Body of pancreas (tissue), 4 donors: ENCODE measurements at regions not wholly inside any gene's neighbourhood (a gene's known extent, or its start where the extent isn't known, plus 50 kb on each side); places are given as distances from the start of the nearest gene placed in this dataset.
A peak's percentile ranks its signal among the peaks of the same experiment; 100 is the strongest.

Experiments used
- ATAC-seq: fragments of 150-250 bp; one replicate; pipeline ENCODE4 v1.9.1; 2016
- DNase-seq, 4 donors: peaks; one replicate each; pipeline ENCODE4 v3.0.0-alpha.2; 2019
- H3K27ac ChIP-seq, 4 donors: fragments of 200-600 bp; sonication (generic); 1 replicate in 3 of 4; 2 replicates in 1 of 4; pipeline versions ENCODE4 v1.5.1 to v1.6.1; 2016 to 2019; ENCODE audit warnings: mild to moderate bottlenecking in 1 of 4, mixed read lengths in 1 of 4, moderate library complexity in 1 of 4
- H3K27me3 ChIP-seq, 2 donors: fragments of 200-600 bp; sonication (generic); one replicate each; pipeline ENCODE4 v1.6.0; 2016; ENCODE audit warnings: mild to moderate bottlenecking in 1 of 2
- H3K36me3 ChIP-seq, 2 donors: fragments of 200-600 bp; sonication (generic); replicated peaks in 1 of 2; 2 replicates each; pipeline ENCODE4 v1.5.1; 2016; ENCODE audit warnings: low read depth in 2 of 2; ENCODE audit not compliant: insufficient read depth in 1 of 2
- H3K4me1 ChIP-seq: fragments of 200-600 bp; sonication (generic); one replicate; pipeline ENCODE4 v1.6.0; 2016
- H3K4me3 ChIP-seq, 2 donors: fragments of 200-600 bp; sonication (generic); 1 replicate in 1 of 2; 2 replicates in 1 of 2; pipeline ENCODE4 v1.5.1; 2016 to 2019
- H3K9me3 ChIP-seq, 3 donors: fragments of 200-600 bp; sonication (generic); 1 replicate in 2 of 3; 2 replicates in 1 of 3; pipeline ENCODE4 v1.5.1; 2016
- CTCF ChIP-seq, 7 experiments: fragments of 450-650 bp in 4 of 7; fragments of 200-600 bp in 3 of 7; sonication (generic) in 3 of 7; IDR thresholded peaks; one replicate each; pipeline ENCODE4 v1.5.1; 2016 to 2019; ENCODE audit warnings: antibody characterized with exemption in 7 of 7
- POLR2A ChIP-seq, 3 donors: fragments of 450-650 bp; IDR thresholded peaks; one replicate each; pipeline ENCODE4 v1.6.1; 2016; ENCODE audit warnings: antibody characterized with exemption in 3 of 3, mild to moderate bottlenecking in 2 of 3
- WGBS, 2 donors: methylation state at CpG; one replicate each; pipeline ENCODE4 v1.1.5; 2017; 5-methylcytosine and 5-hydroxymethylcytosine counted together
- intact Hi-C: fragments of 100-400 bp; cut with DNase I; formaldehyde crosslinking; loops from one replicate; pipeline ENCODE4 v1.15.1; 2023

- DNase-seq, result peak in 2 of 4 donors; percentile 8 to 62
- Histone ChIP-seq H3K27me3 (no peaks in the 10 kb centered on the region), H3K36me3 (no peaks in the 10 kb centered on the region), H3K4me1 (peaks cover 8% of the 10 kb centered on the region), H3K27ac (peak overlapping the region in 1 of 4 donors; percentile 63), H3K9me3 (no peaks in the 10 kb centered on the region), H3K4me3 (no peak overlapping the region)
- ATAC-seq, result no peak
- intact Hi-C loops, result no loop called here
- no peak for TF ChIP-seq POLR2A (IDR thresholded peaks at IDR 0.05)
- TF ChIP-seq CTCF (IDR thresholded peaks at IDR 0.05), result no peak
- 64 to 82% methylated on average over 7 of the region's 7 CpGs for WGBS, 2 donors
Observed at GRCh38 chr6:139839506-139840156, 465.2 kb upstream of the CITED2 start.

- ATAC-seq (no peak), DNase-seq (no peak)
- no peaks in the 10 kb centered on the region for H3K4me1 ChIP-seq
- intact Hi-C loops, result no loop called here
- 70 to 75% methylated on average over 5 of the region's 5 CpGs for WGBS, 2 donors
- H3K27me3 ChIP-seq, result no peaks in the 10 kb centered on the region
- TF ChIP-seq CTCF (IDR thresholded peaks at IDR 0.05) (no peak), POLR2A (IDR thresholded peaks at IDR 0.05) (no peak)
- no peaks in the 10 kb centered on the region for H3K36me3 ChIP-seq
- no peak overlapping the region for H3K27ac ChIP-seq
- H3K9me3 ChIP-seq, result no peaks in the 10 kb centered on the region
- no peak overlapping the region for H3K4me3 ChIP-seq
Observed at GRCh38 chr6:139834232-139834631, 459.8 kb upstream of the CITED2 start.

GRCh38 chr6:139833592-139833991, 459.1 kb upstream of the CITED2 start:
- ATAC-seq, result no peak
- Histone ChIP-seq H3K27me3 (no peaks in the 10 kb centered on the region), H3K36me3 (no peaks in the 10 kb centered on the region), H3K4me1 (no peaks in the 10 kb centered on the region), H3K27ac (no peak overlapping the region), H3K9me3 (no peaks in the 10 kb centered on the region), H3K4me3 (no peak overlapping the region)
- WGBS, 2 donors, result 61 to 69% methylated on average over 4 of the region's 4 CpGs
- DNase-seq, result no peak
- intact Hi-C loops, result no loop called here
- no peak for TF ChIP-seq CTCF (IDR thresholded peaks at IDR 0.05)
- no peak for TF ChIP-seq POLR2A (IDR thresholded peaks at IDR 0.05)

GRCh38 chr6:139832493-139833305, 458.3 kb upstream of the CITED2 start:
- Histone ChIP-seq H3K9me3 (no peaks in the 10 kb centered on the region), H3K4me1 (no peaks in the 10 kb centered on the region), H3K36me3 (no peaks in the 10 kb centered on the region), H3K27me3 (no peaks in the 10 kb centered on the region), H3K27ac (no peak overlapping the region), H3K4me3 (no peak overlapping the region)
- ATAC-seq, result no peak
- 87 to 91% methylated on average over 15 of the region's 15 CpGs for WGBS, 2 donors
- DNase-seq, result no peak
- intact Hi-C loops, result no loop called here
- no peak for TF ChIP-seq CTCF (IDR thresholded peaks at IDR 0.05)
- TF ChIP-seq POLR2A (IDR thresholded peaks at IDR 0.05), result no peak
